ENCODE measurements at regions not wholly inside any gene's neighbourhood (a gene's known extent, or its start where the extent isn't known, plus 50 kb on each side); places are given as distances from the start of the nearest gene placed in this dataset.

DNA sequence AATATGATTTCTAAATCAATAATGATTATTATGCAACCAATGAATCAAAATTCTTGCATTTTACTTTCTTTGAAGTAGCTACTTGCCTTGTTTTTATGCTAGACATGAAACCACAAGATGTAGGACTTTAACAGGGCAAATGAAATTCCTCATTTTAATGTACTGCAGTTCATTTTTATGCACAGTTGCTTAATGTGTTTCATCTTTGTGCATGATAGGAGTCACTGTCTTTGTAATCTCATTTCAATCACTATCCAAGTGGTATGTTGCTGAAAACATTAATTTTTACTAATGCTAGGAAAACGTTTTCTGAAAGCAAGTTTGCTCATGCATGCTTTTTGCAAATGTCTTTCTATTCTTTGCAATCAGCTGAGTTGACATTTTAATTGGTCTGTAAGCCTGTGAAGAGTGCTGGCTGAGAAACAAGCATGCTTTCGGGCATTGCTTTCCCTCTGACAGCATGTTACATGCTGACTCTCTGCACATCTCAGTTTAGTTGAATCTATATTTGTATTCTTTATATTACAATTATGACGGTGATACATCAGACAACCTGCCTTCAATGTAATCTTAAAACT, 535.0 kb upstream of the CDH18 start:
- Histone ChIP-seq H3K27ac (no peak overlapping the region), H3K4me1 (no peaks in the 10 kb centered on the region), H3K9me3 (no peaks in the 10 kb centered on the region), H3K27me3 (no peaks in the 10 kb centered on the region), H3K36me3 (replicated peaks in 1 of 2; ENCODE audit: insufficient read depth in 1 of 2, low read depth in 2 of 2) (no peaks in the 10 kb centered on the region), H3K4me3 (no peak overlapping the region)
- TF ChIP-seq POLR2A (IDR thresholded peaks at IDR 0.05) = no peak
- TF ChIP-seq, protein P1, sequence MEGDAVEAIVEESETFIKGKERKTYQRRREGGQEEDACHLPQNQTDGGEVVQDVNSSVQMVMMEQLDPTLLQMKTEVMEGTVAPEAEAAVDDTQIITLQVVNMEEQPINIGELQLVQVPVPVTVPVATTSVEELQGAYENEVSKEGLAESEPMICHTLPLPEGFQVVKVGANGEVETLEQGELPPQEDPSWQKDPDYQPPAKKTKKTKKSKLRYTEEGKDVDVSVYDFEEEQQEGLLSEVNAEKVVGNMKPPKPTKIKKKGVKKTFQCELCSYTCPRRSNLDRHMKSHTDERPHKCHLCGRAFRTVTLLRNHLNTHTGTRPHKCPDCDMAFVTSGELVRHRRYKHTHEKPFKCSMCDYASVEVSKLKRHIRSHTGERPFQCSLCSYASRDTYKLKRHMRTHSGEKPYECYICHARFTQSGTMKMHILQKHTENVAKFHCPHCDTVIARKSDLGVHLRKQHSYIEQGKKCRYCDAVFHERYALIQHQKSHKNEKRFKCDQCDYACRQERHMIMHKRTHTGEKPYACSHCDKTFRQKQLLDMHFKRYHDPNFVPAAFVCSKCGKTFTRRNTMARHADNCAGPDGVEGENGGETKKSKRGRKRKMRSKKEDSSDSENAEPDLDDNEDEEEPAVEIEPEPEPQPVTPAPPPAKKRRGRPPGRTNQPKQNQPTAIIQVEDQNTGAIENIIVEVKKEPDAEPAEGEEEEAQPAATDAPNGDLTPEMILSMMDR (IDR thresholded peaks at IDR 0.05) = no peak
- 38 to 51% methylated on average over 3 of the region's 3 CpGs for WGBS, 2 donors
- DNase-seq (no peak), ATAC-seq (no peak)
- intact Hi-C loops (cut with DNase I) = no loop called here

DNA sequence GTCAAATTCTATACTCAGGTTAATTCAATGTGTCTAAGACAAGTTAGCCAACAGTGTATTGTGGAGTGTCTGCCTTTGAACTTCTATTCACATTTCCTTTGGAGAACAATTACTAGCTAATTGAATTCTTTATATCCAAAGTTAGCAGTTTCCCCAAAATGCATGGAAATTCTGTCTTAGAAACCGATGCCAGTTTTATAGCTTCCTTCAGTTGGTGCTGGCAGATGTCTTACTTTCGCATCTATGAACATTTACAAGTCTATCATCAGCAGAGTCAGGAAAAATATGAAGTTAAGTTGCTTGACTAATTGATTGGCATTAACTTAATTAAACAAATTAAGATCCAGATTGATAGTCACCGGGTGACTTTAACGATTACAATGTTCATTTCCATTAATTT, 527.6 kb upstream of the CDH18 start:
- H3K27ac ChIP-seq = no peak overlapping the region
- no peaks in the 10 kb centered on the region for H3K4me1 ChIP-seq
- H3K4me3 ChIP-seq = no peak overlapping the region
- intact Hi-C loops (cut with DNase I) = no loop called here
- H3K27me3 ChIP-seq = no peaks in the 10 kb centered on the region
- 87 to 92% methylated on average over 4 of the region's 4 CpGs for WGBS, 2 donors
- ATAC-seq (no peak), DNase-seq (no peak)
- H3K36me3 ChIP-seq (replicated peaks in 1 of 2; ENCODE audit: insufficient read depth in 1 of 2, low read depth in 2 of 2) = no peaks in the 10 kb centered on the region
- no peaks in the 10 kb centered on the region for H3K9me3 ChIP-seq
- TF ChIP-seq, protein P1 (IDR thresholded peaks at IDR 0.05) = no peak
- no peak for TF ChIP-seq POLR2A (IDR thresholded peaks at IDR 0.05)

DNA sequence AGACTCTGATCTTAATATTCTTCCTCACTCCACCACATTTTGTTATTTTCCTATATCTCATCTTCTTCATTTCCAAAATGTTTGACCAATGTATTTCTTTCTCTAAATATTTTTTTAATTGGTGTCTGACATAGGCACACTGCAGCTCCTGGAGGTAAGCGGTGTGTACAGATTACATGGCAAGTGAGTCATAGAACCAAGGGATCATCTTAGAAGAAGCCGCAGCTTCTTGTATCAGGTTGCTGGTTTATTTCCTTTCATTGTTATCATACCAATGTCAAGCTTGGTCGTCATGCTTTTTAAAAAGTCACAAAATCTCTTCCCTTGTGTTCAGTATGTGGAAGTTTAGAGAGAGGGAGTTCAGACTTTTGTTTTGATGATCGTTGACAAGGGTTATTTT, 526.1 kb upstream of the CDH18 start:
- 67 to 78% methylated on average over 4 of the region's 4 CpGs for WGBS, 2 donors
- no peak for TF ChIP-seq POLR2A (IDR thresholded peaks at IDR 0.05)
- H3K36me3 ChIP-seq (replicated peaks in 1 of 2; ENCODE audit: insufficient read depth in 1 of 2, low read depth in 2 of 2) = no peaks in the 10 kb centered on the region
- intact Hi-C loops (cut with DNase I) = no loop called here
- no peaks in the 10 kb centered on the region for H3K9me3 ChIP-seq
- no peaks in the 10 kb centered on the region for H3K4me1 ChIP-seq
- DNase-seq (no peak), ATAC-seq (no peak)
- no peaks in the 10 kb centered on the region for H3K27me3 ChIP-seq
- H3K27ac ChIP-seq = no peak overlapping the region
- H3K4me3 ChIP-seq = no peak overlapping the region

DNA sequence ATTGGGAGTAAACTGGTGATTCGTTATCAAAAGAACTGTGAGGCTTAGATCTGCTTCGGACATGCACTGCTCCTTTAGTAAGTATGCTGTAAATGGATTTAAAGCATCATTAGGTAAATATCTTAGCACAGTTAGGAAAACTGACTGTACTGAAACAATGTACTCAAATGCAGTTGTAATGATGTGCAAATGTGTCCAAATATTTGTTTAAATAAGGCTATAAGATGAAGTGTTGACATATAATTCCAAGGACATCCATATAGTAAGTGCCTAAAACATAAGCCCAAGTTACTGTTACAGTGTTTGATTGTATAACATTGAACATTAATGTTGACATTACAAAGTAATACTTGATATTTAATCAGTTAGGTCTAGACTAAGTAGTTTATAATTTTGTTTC, 512.5 kb upstream of the CDH18 start:
- TF ChIP-seq, protein P1 (IDR thresholded peaks at IDR 0.05) = no peak
- no peak for TF ChIP-seq POLR2A (IDR thresholded peaks at IDR 0.05)
- Histone ChIP-seq H3K4me1 (peaks cover 4% of the 10 kb centered on the region), H3K4me3 (no peak overlapping the region), H3K36me3 (replicated peaks in 1 of 2; ENCODE audit: insufficient read depth in 1 of 2, low read depth in 2 of 2) (no peaks in the 10 kb centered on the region), H3K27me3 (no peaks in the 10 kb centered on the region), H3K9me3 (no peaks in the 10 kb centered on the region), H3K27ac (no peak overlapping the region)
- intact Hi-C loops (cut with DNase I) = no loop called here
- WGBS, 2 donors = 85 to 86% methylated on average over 2 of the region's 2 CpGs
- no peak for ATAC-seq
- DNase-seq = no peak

DNA sequence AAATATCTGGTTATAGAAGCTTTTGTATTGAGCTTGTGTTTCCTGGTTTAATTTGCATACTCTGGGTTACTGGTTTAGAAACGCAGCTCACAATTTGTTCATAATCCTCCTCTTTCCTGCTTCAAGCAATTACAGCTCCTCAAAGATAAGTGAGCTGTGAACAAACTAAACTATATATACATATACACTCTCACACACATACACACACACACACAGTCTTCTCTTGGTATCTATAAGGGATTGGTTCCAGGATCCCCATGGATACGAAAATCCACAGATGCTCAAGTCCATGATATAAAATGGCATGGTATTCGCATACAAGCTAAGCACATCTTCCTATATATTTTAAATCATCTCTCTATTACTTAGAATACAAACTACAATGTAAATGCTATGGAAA, 510.9 kb upstream of the CDH18 start:
- TF ChIP-seq, protein P1 (IDR thresholded peaks at IDR 0.05) = no peak
- TF ChIP-seq POLR2A (IDR thresholded peaks at IDR 0.05) = no peak
- Histone ChIP-seq H3K27ac (no peak overlapping the region), H3K9me3 (no peaks in the 10 kb centered on the region), H3K36me3 (replicated peaks in 1 of 2; ENCODE audit: insufficient read depth in 1 of 2, low read depth in 2 of 2) (no peaks in the 10 kb centered on the region), H3K4me1 (peaks cover 4% of the 10 kb centered on the region), H3K27me3 (no peaks in the 10 kb centered on the region), H3K4me3 (no peak overlapping the region)
- WGBS, 2 donors = 84 to 85% methylated on average over 3 of the region's 3 CpGs
- ATAC-seq = no peak
- intact Hi-C loops (cut with DNase I) = no loop called here
- no peak for DNase-seq
